ENCODE measurements at regions not wholly inside any gene's neighbourhood (a gene's known extent, or its start where the extent isn't known, plus 50 kb on each side); places are given as distances from the start of the nearest gene placed in this dataset.
A peak's percentile ranks its signal among the peaks of the same experiment; 100 is the strongest.

- TF ChIP-seq CTCF (IDR thresholded peaks at IDR 0.05) = peak in 1 of 3 experiments; percentile 10
- H3K27ac ChIP-seq = no peak overlapping the region
- intact Hi-C loops (cut with DNase I) = no loop called here
Observed at GRCh38 chr3:177893331-177893730, 642.9 kb upstream of the KCNMB2 start.

DNA sequence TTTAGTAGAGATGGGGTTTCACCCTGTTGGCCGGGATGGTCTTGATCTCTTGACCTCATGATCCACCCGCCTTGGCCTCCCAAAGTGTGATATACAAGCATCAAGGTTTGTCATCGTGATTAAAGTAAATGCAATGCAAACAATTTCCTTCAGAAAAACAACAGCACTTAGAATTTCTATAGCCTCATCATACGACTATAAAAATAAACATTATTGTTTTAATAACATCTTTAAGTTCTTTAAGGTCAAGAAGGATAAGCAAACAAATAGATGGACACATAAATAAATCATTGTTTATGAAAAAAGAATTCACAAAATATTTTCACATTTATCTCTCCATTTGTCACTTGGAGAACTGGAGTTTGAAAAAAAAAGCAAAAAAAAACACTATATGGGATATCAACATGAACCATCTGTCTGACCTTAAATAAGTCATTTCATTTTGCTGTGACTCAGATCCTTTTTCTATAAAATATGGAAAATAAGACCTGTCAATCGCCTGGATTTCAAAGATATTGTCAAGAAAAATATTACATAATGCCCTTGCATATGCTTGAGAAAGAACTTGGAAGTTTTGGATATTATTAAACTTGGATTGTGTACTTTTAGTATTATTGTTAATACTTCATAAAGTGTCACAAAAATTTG, 642.0 kb upstream of the KCNMB2 start:
- H3K4me3 ChIP-seq = no peak overlapping the region
- H3K9me3 ChIP-seq = peaks cover 0 to 17% of the 10 kb centered on the region in 2 donors
- TF ChIP-seq CTCF (IDR thresholded peaks at IDR 0.05) = no peak
- intact Hi-C loops (cut with DNase I) = no loop called here
- H3K4me1 ChIP-seq = peaks cover 0 to 3% of the 10 kb centered on the region in 2 donors
- no peaks in the 10 kb centered on the region for H3K27me3 ChIP-seq
- DNase-seq (ENCODE audit: low spot score in 2 of 2) = no peak
- H3K36me3 ChIP-seq = no peaks in the 10 kb centered on the region
- H3K27ac ChIP-seq = no peak overlapping the region

More at GRCh38 chr3:177893331-177893730, 642.9 kb upstream of the KCNMB2 start:
- Histone ChIP-seq H3K9me3 (peaks cover 0 to 14% of the 10 kb centered on the region in 2 donors), H3K4me3 (no peak overlapping the region), H3K4me1 (peaks cover 0 to 8% of the 10 kb centered on the region in 2 donors), H3K27me3 (no peaks in the 10 kb centered on the region), H3K36me3 (no peaks in the 10 kb centered on the region)
- no peak for DNase-seq (ENCODE audit: low spot score in 2 of 2)

DNA sequence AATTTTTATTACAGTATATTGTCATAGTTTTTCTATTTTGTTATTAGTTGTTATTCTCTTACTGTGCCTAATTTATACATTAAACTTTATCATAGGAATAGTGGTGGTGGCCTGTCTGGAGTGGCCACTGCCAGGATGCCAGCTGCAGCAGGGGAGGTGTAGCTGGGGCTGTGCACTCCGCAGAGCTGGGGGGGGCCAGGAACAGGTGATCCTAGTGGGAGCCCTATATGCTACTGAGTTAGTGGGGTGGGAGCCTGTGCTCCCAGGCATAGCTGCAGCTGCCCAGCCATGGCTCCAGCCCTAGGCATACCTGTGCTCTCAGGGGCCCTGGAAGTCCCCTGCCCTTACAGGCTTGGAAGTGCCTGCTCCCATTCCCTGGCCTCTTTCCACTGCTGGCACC, 638.1 kb upstream of the KCNMB2 start:
- Histone ChIP-seq H3K27me3 (no peaks in the 10 kb centered on the region), H3K27ac (no peak overlapping the region), H3K9me3 (peaks cover 0 to 39% of the 10 kb centered on the region in 2 donors), H3K36me3 (no peaks in the 10 kb centered on the region), H3K4me3 (no peak overlapping the region), H3K4me1 (no peaks in the 10 kb centered on the region)
- no peak for DNase-seq (ENCODE audit: low spot score in 2 of 2)
- intact Hi-C loops (cut with DNase I) = no loop called here
- TF ChIP-seq CTCF (IDR thresholded peaks at IDR 0.05) = no peak

DNA sequence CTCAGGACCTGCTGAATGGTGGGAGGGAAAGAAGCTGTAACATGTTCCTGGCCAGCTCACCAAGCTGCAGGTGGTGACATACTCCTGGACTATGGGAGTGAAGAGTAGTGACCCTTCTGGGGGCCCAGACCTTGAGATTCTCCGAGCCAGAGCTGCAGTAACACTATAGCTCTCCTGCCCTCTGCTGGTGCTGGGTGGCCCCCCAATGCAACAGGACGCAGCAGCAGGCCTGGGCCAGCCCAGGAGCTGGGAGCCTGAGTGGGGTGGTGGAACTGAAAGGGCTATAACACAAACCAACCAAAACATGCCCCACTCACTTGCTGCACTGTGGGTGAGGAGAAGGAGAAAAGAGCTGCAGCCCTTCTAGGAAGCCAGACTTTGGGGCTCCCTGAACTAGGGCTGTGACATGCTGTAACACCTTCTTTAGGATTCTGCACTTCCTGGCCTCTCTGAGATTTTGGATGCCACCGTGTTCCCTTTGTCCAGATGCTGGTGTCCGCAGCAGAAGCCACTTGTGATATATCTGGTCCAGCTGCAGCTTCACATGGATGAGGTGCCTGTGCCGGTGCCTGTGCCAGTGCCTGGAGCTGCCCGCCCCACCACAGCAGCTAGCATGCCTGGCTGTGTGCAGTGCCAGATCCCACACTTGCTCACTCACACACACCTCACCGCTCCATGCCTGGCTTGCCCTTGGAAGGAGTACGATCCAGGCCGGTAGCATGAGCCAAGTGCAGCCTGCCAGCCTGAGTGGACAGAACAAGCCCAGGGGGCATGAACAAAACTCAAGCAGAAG, 636.8 kb upstream of the KCNMB2 start:
- no peak for DNase-seq (ENCODE audit: low spot score in 2 of 2)
- no peak for TF ChIP-seq CTCF (IDR thresholded peaks at IDR 0.05)
- no peak overlapping the region for H3K27ac ChIP-seq
- peaks cover 0 to 39% of the 10 kb centered on the region in 2 donors for H3K9me3 ChIP-seq
- no peaks in the 10 kb centered on the region for H3K27me3 ChIP-seq
- intact Hi-C loops (cut with DNase I) = loop anchor here (10.0 kb wide), 2 partner anchors 535 to 705 kb away; partner anchors contain the start of gene TBL1XR1
- H3K4me1 ChIP-seq = peaks cover 0 to 4% of the 10 kb centered on the region in 2 donors
- no peaks in the 10 kb centered on the region for H3K36me3 ChIP-seq
- H3K4me3 ChIP-seq = no peak overlapping the region

DNA sequence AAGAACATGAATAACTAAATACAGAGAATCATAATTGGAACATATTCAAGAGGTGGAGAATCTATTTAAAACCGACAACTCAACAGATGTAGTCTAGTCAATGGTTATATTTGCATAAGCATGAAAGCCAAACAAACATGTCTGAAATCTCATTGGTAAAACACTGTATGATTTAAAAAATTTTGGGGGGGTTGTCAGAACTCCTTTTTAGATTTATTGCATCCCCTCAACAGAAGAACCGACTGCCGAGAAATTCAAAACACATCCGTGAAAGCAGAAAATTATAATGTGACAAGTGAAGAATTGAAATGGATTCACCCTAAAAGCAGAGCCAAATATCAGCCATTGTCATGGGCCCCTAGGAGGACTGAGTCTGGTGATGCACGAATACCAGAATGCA, 633.4 kb upstream of the KCNMB2 start:
- H3K36me3 ChIP-seq = no peaks in the 10 kb centered on the region
- H3K27ac ChIP-seq = no peak overlapping the region
- peaks cover 0 to 25% of the 10 kb centered on the region in 2 donors for H3K9me3 ChIP-seq
- no peak for DNase-seq (ENCODE audit: low spot score in 2 of 2)
- no peak overlapping the region for H3K4me3 ChIP-seq
- intact Hi-C loops (cut with DNase I) = loop anchor here (10.0 kb wide), 2 partner anchors 538 to 708 kb away; partner anchors contain the start of gene TBL1XR1
- H3K4me1 ChIP-seq = peaks cover 5 to 24% of the 10 kb centered on the region in 2 donors
- no peaks in the 10 kb centered on the region for H3K27me3 ChIP-seq
- no peak for TF ChIP-seq CTCF (IDR thresholded peaks at IDR 0.05)

All from ascending aorta (tissue), 2 donors.